HG03520 (cell line): ENCODE measurements at regions not wholly inside any gene's neighbourhood (a gene's known extent, or its start where the extent isn't known, plus 50 kb on each side); places are given as distances from the start of the nearest gene placed in this dataset.

Experiments
- ATAC-seq: cut with Tn5 transposase; IDR thresholded peaks from one replicate; pipeline ENCODE4 v1.9.1; 2021; ENCODE audit warnings: mild to moderate bottlenecking, moderate library complexity; ENCODE audit not compliant: unreplicated experiment

- no peak for ATAC-seq
These were observed 180.5 kb upstream of the GSE1 start for GRCh38 chr16:85432606-85433005.

GRCh38 chr16:85433477-85433876 lies 179.6 kb upstream of the GSE1 start:
- ATAC-seq: no peak

- no peak for ATAC-seq
These were observed 177.8 kb upstream of the GSE1 start for GRCh38 chr16:85435286-85435685.

- no peak for ATAC-seq
These were observed 177.4 kb upstream of the GSE1 start for GRCh38 chr16:85435700-85436099.

GRCh38 chr16:85436207-85436606 lies 176.9 kb upstream of the GSE1 start:
- no peak for ATAC-seq

GRCh38 chr16:85436636-85437165 lies 176.4 kb upstream of the GSE1 start:
- ATAC-seq: no peak

- ATAC-seq: no peak
These were observed 175.7 kb upstream of the GSE1 start for GRCh38 chr16:85437166-85438052.

GRCh38 chr16:85438981-85439685 lies 174.0 kb upstream of the GSE1 start:
- ATAC-seq: no peak

GRCh38 chr16:85440744-85441143 lies 172.4 kb upstream of the GSE1 start:
- ATAC-seq: no peak

GRCh38 chr16:85441189-85441889 lies 171.8 kb upstream of the GSE1 start:
- no peak for ATAC-seq

GRCh38 chr16:85441890-85442670 lies 171.0 kb upstream of the GSE1 start:
- no peak for ATAC-seq

GRCh38 chr16:85443116-85443515 lies 170.0 kb upstream of the GSE1 start:
- no peak for ATAC-seq

- no peak for ATAC-seq
These were observed 169.6 kb upstream of the GSE1 start for GRCh38 chr16:85443531-85443930.

GRCh38 chr16:85445064-85445778 lies 167.9 kb upstream of the GSE1 start:
- ATAC-seq: no peak

- no peak for ATAC-seq
These were observed 167.3 kb upstream of the GSE1 start for GRCh38 chr16:85445779-85446222.

- ATAC-seq: no peak
These were observed 166.0 kb upstream of the GSE1 start for GRCh38 chr16:85446951-85447692.

- no peak for ATAC-seq
These were observed 165.3 kb upstream of the GSE1 start for GRCh38 chr16:85447693-85448313.

- ATAC-seq: no peak
These were observed 164.4 kb upstream of the GSE1 start for GRCh38 chr16:85448557-85449190.
